GM18951 (cell line): ENCODE measurements at regions not wholly inside any gene's neighbourhood (a gene's known extent, or its start where the extent isn't known, plus 50 kb on each side); places are given as distances from the start of the nearest gene placed in this dataset.

Experiments
- POLR2A ChIP-seq: IDR thresholded peaks from 4 replicates; pipeline ENCODE4 v1.6.1; 2011; ENCODE audit warnings: mild to moderate bottlenecking; ENCODE audit not compliant: insufficient read length, insufficient read depth; ENCODE audit errors: extremely low read depth
- in situ Hi-C: fragments of 300-500 bp; cut with MboI; formaldehyde crosslinking; loops from one replicate; pipeline ENCODE4 v1.12.0; 2022; ENCODE audit warnings: low sequenced_read_pairs, mixed read lengths, inconsistent platforms; ENCODE audit not compliant: unreplicated experiment

- in situ Hi-C loops: loop anchor here (25.0 kb wide), 1 partner anchor 377 kb away; no protein-coding TSS in a partner anchor
These were observed 637.8 kb upstream of the PKDCC start for GRCh38 chr2:41410011-41410410.

GRCh38 chr2:41413813-41414485 lies 633.9 kb upstream of the PKDCC start:
- in situ Hi-C loops: loop anchor here (25.0 kb wide), 1 partner anchor 373 kb away; no protein-coding TSS in a partner anchor
- no peak for TF ChIP-seq POLR2A

More at GRCh38 chr2:41410011-41410410, 637.8 kb upstream of the PKDCC start:
- TF ChIP-seq POLR2A: no peak

GRCh38 chr2:41414486-41415230 lies 633.2 kb upstream of the PKDCC start:
- no peak for TF ChIP-seq POLR2A
- in situ Hi-C loops: loop anchor here (25.0 kb wide), 1 partner anchor 373 kb away; no protein-coding TSS in a partner anchor

- TF ChIP-seq POLR2A: no peak
- in situ Hi-C loops: loop anchor here (25.0 kb wide), 1 partner anchor 370 kb away; no protein-coding TSS in a partner anchor
These were observed 630.3 kb upstream of the PKDCC start for GRCh38 chr2:41417511-41417910.

GRCh38 chr2:41420219-41420618 lies 627.6 kb upstream of the PKDCC start:
- no peak for TF ChIP-seq POLR2A
- in situ Hi-C loops: loop anchor here (25.0 kb wide), 1 partner anchor 367 kb away; no protein-coding TSS in a partner anchor

- TF ChIP-seq POLR2A: no peak
- in situ Hi-C loops: loop anchor here (25.0 kb wide), 1 partner anchor 366 kb away; no protein-coding TSS in a partner anchor
These were observed 626.9 kb upstream of the PKDCC start for GRCh38 chr2:41420872-41421271.

GRCh38 chr2:41431756-41432155 lies 616.1 kb upstream of the PKDCC start:
- no peak for TF ChIP-seq POLR2A
- in situ Hi-C loops: no loop called here

GRCh38 chr2:41432459-41432858 lies 615.4 kb upstream of the PKDCC start:
- TF ChIP-seq POLR2A: no peak
- in situ Hi-C loops: no loop called here

GRCh38 chr2:41434991-41435390 lies 612.8 kb upstream of the PKDCC start:
- in situ Hi-C loops: no loop called here
- no peak for TF ChIP-seq POLR2A

- in situ Hi-C loops: no loop called here
These were observed 605.9 kb upstream of the PKDCC start for GRCh38 chr2:41441958-41442357.

GRCh38 chr2:41445865-41446264 lies 602.0 kb upstream of the PKDCC start:
- in situ Hi-C loops: no loop called here
- no peak for TF ChIP-seq POLR2A

More at GRCh38 chr2:41441958-41442357, 605.9 kb upstream of the PKDCC start:
- TF ChIP-seq POLR2A: no peak

- in situ Hi-C loops: no loop called here
- TF ChIP-seq POLR2A: no peak
These were observed 601.6 kb upstream of the PKDCC start for GRCh38 chr2:41446266-41446665.

GRCh38 chr2:41448221-41448620 lies 599.6 kb upstream of the PKDCC start:
- TF ChIP-seq POLR2A: no peak
- in situ Hi-C loops: no loop called here
